HG03097 (cell line): ENCODE measurements at regions not wholly inside any gene's neighbourhood (a gene's known extent, or its start where the extent isn't known, plus 50 kb on each side); places are given as distances from the start of the nearest gene placed in this dataset.
"Not testable (repeated sequence)": the region's sequence is repeated elsewhere in the genome, so short reads cannot be mapped to it uniquely, and the experiment has no call there.

ENCODE experiments used
- ATAC-seq: cut with Tn5 transposase; IDR thresholded peaks from one replicate; pipeline ENCODE4 v1.9.1; 2021; ENCODE audit not compliant: unreplicated experiment, low FRiP score

DNA sequence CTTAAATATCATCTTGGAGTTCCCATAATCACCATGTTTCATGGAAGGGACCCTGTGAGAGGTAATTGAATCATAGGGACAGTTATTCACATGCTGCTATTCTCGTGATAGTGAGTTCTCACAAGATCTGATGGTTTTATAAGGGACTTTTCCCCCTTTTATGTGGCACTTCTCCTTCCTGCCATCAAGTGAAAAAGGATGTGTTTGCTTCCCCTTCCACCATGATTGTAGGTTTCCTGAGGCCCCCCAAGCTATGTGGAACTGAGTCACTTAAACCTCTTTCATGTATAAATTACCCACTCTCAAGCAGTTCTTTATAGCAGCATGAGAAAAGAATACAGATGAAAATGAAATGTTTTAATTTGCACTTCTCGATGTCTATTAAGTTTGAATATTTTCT is 112.0 kb downstream of the ZNF648 start:
- ATAC-seq, result no peak

DNA sequence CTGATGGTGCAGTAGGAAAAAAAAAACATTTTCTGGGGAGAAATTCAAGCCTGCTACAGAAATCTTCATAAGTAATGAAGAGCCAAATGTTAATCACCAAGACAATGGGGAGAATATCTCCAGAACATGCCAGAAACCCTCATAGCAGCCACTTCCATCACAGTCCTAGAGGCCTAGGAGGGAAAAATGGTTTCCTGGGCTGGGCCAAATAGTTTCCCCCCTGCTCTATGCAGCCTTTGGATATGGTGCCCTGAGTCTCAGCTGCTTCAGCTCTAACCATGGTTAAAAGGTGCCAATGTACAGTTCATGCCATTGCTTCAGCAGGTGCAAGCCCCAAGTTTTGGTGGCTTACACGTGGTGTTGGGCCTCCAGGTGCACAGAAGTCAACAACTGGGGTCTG is 113.1 kb downstream of the ZNF648 start:
- ATAC-seq, result no peak

DNA sequence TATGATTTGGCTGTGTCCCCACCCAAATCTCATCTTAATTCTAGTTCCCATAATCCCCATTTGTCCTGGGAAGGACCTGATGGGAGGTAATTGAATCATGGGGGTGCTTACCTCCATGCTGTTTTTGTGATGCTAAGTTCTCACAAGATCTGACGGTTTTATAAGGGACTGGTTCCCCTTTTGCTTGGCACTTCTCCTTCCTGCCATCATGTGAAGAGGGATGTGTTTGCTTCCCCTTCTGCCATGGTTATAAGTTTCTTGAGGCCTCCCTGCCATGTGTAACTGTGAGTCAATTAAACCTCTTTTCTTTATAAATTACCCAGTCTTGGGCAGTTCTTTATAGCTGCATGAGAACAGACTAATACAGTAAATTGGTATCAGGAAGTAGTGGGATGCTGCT is 114.1 kb downstream of the ZNF648 start:
- ATAC-seq, result no peak

DNA sequence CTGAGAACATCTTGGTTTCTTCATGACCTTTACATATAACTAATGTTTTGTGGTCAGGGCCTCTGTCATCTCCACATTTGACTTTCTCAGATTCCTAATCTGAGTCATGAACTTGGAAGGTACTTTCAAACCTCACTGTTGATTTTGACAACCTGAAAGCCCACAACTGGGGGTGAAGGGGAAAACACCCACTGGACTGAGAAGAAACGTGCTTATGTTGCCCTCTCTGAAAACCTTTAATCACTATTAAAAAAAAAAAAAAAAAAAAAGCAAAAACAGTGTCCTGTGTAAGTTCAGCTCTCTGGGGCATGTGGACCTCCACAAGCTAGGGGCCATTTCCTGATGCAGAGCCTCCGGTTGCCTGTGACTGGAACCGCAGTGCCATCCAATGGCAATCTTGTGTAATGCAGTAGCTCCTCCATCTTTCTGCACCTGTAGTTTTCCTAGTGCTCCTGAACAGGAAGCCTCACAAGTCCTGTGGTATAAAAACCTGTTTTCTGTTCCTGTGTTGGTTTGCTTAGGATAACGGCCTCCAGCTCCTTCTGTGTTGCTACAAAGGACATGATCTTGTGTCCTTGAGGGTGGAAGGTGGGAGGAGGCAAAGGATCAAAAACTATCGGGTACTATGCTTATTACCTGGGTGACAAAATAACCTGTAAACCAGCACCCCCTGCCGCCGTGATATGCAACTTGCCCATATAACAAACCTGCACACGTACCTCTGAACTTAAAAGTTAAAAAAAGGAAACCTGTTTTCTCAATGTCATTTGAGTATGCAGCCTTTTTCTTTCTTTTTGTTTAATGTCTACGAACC is 124.5 kb downstream of the ZNF648 start:
- peak; percentile 82 for ATAC-seq

DNA sequence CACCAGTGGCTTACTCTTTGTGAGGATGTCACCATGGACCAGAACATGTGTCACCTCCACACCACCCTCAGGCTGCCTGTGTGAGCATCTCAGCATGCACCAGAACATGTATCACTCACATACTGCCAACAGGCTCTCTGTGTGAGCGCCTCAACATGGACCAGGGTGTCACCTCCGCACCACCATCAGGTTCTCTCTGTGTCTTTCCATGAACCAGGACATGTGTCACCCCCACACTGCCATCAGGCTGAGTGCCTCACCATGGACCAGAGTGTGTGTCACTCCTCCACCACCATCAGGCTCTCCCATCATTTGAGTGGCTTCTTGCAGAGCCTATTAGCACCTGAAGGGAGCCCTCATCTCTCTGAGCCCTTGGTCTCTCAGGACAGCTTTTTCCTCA is 125.2 kb downstream of the ZNF648 start:
- peak; percentile 36 for ATAC-seq

DNA sequence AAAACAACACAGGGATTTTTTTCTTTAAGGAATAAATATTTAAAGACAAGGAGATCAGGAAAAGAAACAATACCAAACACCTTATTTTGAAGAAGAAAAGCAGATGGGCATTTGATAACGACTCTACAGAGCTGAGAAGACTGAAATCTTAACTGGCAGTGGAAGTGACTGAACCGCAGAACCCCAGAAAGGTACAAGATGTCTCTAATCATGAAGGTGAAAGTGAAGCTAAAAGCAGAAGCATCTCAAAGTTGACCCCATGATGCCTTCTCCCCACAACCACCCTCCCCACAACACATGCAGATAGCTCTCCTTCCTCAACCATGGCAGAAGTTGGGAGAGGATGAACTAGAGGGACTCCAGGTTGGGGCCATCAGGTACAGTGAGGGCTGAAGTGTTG is 129.6 kb downstream of the ZNF648 start:
- ATAC-seq, result no peak

DNA sequence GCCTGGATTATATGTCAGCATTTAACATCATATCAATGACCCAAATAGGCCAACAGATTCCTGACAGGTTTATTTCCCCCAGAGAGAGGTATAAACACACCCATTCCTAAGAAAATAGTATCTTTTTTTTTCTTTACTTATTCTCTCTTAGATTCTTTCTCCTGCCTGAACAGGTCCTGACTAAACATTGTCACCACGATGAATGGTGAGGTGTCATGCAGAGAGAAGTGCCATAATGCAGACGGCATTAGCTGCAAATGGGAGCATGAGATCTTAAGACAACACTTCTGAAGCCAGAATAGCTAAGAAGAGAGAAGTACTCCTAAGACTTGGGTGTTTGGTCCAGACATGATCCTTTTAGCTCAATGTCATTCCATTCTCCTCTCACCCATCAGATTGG is 131.3 kb downstream of the ZNF648 start:
- no peak for ATAC-seq

DNA sequence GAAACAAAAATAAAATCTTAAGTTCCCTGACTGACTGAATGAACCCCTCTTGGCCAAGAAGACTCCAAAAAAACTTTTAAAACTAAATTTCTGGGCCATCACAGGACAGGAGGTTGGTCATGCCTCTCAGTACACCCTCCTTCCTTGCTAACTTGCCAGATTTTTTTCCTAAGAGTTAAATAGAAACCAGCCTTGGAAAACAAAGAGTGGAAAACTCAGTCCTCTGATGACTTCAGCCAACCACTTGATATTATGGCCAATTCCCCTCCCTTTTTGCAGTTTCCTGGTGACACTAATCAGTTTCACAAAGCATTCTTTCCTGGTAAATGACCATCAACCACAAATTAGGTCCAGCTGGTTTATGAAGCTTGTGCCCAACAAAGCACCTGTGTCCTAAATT is 134.8 kb downstream of the ZNF648 start:
- ATAC-seq, result no peak

DNA sequence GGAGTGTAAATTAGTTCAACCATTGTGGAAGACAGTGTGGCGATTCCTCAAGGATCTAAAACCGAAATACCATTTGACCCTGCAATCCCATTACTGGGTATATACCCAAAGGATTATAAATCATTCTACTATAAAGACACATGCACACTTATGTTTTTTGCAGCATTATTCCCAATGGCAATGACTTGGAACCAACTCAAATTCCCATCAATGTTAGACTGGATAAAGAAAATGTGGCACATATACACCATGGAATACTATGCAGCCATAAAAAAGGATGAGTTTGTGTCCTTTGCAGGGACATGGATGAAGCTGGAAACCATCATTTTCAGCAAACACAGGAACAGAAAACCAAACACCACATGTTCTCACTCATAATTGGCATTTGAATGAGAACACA is 137.5 kb downstream of the ZNF648 start:
- not testable (repeated sequence) for ATAC-seq

DNA sequence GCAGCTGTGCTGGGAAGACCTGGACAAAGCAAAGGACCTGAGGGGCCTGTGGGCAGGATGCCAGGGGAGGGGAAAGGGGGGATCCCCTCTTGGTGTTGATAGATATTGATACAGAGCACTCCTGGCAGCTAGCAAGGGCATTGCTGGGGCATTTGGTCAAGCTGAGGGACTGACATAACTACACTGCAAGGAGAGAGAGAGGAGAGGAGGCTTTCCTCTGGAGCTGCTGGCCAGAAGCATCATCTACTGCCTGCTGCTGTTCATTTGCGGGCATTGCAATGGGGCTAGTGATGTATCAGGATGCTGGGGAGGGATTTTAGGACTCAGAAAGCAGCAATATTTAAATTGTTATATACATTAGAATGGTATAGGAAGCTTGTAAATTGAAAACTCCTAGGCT is 142.0 kb downstream of the ZNF648 start:
- no peak for ATAC-seq

DNA sequence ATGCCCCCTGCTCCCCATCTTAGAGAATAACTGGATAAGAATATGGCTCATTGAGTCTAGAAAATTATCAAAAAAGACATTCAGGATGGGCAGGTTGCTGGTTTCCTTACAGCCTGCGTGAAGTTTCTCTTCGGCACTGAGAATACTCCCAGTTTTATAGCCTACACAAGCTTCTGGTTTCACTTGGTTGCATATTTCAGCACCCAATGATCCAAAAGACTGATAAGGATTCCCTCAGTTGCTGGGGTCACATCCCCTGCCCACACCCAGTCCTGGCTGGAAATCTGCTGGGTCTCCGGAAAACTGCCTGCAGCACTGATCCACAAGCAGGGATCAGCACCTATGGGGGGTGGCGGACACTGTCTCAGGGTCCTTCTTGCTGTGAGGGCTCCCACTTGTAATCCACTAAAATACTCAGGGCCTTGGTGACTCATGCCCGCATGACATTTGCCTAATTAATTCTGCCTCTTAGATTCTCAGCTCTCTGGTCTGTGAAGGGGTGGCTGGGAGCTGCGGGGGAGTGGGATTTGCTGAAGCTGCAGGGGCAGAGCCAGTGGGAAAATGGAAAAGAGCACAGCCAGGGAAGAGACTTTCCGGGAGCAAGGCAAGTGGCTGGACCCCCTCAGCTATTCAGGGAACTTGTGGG is 142.5 kb downstream of the ZNF648 start:
- no peak for ATAC-seq

DNA sequence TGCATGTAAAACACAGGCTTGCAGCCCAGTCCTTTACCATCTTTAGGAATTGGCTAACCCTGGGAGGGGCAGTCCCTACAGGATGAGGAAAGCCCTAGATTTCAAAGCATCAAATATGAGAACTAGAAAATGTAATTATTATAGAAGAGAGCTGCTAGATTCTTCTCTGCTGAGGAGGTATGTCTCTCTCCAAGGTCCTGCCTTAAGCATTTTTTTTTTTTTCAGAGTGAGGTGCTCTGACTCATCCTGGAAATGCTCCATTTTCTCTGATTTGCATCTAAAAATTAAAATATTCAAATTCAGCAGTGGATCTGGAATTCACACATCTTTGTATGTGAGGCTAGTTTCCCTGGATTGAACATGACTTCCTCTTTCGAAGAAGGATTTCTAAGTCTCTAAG is 149.8 kb downstream of the ZNF648 start:
- ATAC-seq, result no peak

DNA sequence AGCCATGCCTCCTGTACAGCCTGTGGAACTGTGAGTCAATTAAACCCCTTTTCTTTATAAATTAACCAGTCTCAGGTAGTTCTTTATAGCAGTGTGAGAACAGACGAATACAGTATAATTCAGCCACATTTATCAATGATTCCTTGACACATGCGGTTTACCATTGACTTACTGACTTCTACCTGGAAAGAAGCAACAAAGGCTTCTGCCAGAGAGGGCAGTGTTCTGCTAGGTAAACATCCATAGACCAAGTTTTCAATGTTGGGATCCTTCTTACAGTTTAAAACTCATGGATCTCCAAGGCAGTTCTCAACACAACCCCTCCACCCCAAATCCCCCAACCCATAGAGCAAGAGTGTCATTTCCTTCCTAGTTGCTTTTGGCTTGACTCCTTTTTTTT is 150.6 kb downstream of the ZNF648 start:
- ATAC-seq, result no peak

DNA sequence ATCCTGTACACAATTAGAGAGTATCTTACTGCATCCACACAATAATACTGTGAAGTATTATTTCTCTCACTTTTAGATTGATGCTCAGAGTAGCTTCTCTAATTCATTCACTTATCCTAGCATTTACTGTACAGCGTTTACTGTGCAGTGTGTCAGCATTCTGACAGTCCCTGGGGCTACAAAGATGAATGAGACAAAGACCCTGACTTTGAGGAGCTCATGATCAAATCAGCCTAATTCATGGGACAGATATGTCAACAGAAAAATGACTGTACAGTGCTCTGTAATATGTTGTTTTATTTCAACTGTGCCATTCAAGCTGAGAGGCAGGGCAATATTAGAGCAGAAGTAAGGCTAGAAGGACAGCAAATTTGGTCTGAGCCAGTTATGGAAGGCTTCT is 152.5 kb downstream of the ZNF648 start:
- ATAC-seq, result no peak

DNA sequence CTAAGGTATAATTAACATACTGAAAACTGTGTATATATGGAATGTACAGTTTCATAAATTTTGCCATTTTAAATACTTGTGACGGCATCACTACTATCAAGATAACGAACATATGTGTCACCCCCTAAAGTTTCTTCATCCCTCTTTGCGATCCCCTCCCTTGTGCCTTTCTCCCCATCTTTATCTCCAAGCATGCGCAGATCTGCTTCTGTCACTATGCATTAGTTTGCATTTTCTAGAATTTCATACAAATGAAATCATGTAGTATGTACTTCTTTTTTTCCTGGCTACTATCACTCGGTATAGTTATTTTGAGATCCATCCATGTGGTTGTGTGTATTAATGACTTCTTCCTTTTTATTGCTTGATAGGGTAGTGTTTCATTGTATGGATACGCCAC is 154.9 kb downstream of the ZNF648 start:
- ATAC-seq, result no peak

DNA sequence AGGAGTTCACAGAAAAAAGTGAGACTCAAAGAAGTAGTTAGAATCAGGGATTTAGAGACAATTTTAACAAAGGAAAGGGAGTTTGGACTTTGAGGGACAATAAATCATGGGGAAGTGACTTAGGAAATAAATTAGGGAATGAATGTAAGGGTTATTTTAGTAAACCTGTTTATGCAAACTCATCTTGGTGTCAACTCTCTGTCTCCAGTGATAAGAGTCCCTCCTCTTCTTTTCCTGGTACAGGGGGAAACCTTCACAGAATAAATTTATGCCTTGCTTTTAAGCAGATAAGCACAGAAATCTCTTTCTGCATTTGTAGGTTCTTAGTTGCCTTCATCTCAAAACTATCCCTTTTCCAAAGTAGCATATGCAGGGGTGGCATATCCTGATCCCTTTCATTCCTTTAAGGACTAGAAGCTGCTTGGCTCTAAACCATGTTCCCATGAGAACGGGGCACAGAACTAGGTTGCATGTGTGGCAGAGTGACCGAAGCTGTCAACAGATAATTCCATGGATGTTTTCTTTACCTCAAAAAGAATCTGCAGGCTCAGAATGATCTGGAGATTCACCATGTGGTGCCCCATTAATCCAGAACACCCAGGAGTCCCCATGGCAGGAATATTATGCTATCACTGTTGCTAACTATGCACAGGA is 155.4 kb downstream of the ZNF648 start:
- ATAC-seq, result no peak

DNA sequence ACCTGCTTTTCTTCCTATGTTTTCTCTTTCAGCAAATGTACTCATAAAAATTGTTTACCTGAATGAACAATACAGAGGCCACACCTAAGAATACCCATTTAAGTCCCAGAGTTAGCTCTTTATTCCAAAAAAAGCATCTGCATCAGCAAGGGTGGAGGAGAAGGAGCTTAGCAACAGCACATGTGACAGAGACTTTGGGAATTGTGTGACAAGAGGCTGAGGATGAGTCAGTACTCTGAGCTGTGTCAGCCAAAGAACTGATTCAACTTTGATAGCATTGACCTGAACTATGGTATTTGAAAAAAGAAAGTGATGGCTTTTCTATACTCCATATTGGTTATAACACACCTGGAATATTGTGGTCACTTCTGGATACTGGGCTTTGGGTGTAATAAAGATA is 162.7 kb downstream of the ZNF648 start:
- no peak for ATAC-seq

DNA sequence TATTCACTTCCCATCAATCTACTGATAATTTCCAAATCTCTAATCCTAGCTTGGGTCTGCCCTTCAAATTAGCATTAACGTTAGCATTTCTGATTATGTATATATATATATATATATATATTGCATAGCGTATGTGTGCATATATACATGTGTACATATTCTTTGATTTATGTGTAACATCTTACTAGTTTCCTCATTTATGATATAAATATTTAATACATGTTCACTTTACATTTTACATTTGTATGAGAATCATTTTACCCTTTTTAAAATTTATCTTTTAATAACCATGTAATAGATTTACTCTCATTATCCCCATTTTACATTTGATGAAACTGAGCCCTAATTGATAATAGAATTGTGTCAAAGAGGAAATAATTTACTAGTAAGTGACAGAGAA is 164.7 kb downstream of the ZNF648 start:
- no peak for ATAC-seq

DNA sequence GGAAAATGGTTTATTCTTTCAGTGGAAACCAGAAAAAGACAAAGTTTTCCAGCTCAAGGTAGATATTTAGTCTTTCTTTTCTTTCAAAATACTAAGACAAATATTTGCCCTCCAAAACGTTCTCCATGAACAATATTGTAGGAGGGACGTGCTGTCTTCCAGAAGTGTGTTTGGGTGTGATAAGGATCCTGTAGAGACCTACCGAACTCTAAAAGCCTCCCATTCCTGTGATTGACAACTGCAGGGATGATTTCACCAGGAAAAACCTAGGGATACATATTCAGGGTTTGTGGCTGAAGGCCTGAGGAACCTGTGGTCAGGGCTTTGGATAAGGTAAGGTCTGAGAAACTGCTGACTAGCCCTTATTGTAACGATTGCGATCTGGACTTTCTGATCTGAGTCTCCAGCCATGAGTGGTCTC is 167.1 kb downstream of the ZNF648 start:
- no peak for ATAC-seq

DNA sequence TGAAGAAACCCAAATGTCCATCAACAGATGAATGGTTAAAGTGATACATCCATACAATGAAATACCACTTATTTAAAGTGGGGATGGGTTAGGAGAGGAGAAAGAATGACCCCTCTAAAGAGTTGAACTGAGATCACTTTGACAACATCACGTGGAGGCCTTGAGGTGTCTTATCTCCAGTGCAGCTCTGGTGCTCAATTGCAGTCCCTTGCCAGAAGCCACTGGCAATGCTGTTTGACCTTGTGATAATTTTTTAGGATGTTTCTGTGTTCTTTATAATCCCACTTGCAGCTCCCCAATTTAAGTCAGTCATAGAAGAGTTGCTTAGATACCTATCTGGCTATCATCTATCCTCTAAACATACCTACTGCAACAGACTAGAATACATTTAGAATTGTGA is 167.6 kb downstream of the ZNF648 start:
- ATAC-seq, result no peak

DNA sequence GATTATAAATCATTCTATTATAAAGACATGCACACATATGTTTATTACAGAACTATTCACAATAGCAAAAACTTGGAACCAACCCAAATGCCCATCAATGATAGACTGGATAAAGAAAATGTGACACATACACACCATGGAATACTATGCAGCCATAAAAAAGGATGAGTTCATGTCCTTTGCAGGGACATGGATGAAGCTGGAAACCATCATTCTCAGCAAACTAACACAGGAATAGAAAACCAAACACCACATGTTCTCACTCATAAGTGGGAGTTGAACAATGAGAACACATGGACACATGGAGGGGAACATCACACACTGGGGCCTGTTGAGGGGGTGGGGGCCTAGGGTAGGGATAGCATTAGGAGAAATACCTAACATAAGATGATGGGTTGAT is 168.4 kb downstream of the ZNF648 start:
- not testable (repeated sequence) for ATAC-seq

DNA sequence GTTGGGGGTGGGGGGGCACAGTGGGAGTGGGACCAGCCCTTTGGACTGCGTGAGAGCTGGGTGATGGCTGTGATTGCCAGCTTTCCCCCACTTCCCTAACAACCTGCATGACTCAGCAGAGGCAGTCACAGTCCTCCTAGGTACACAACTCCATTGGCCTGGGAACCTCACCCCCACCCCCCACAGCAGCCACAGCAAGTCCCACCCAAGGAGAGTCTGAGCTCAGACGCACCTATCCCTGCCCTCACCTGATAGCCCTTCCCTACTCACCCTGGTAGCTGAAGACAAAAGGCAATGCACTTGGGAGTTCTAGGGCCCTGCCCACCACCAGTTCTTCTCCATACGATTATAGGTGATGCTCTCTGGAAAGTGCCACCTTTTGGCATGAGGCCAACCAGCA is 188.9 kb downstream of the ZNF648 start:
- no peak for ATAC-seq
